ENCODE measurements at regions not wholly inside any gene's neighbourhood (a gene's known extent, or its start where the extent isn't known, plus 50 kb on each side); places are given as distances from the start of the nearest gene placed in this dataset.

DNA sequence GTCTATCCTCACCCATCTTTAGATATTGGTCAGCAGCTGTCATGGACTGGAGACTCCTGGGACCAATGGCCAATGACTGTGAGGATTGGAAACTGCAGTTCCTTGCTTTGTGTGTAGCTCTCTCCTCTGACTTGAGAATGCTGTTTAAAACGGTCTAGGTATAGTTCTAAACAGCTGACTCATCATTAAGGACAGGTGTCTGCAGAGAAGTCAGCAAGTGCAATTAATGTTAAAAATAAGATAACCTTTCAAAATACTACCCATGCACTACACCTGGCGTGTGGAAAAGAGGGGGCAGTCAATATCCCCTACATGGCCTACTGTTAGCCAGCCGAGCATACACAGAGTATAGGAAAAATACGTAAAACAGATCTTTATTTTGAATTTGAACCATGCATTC is 115.4 kb upstream of the TAB2 start:
- TF ChIP-seq EP300 (IDR thresholded peaks at IDR 0.05; ENCODE audit: borderline replicate concordance in 1 of 2, low read depth in 2 of 2, low read length in 2 of 2) (no peak), RAD21 (IDR thresholded peaks at IDR 0.05 in 1 of 2, conservative IDR thresholded peaks at IDR 0.05 in 1 of 2; ENCODE audit: low read depth in 2 of 2, low read length in 2 of 2) (no peak), MAFK (IDR thresholded peaks at IDR 0.05; ENCODE audit: low read depth, low read length) (peak; percentile 84; the same call in 1 of the 2 replicates), EZH2 (IDR thresholded peaks at IDR 0.05; ENCODE audit: low read depth, low read length, severe bottlenecking) (no peak), SRF (IDR thresholded peaks at IDR 0.05; ENCODE audit: low read depth, low read length) (no peak), POLR2A (IDR thresholded peaks at IDR 0.05; ENCODE audit: control extremely low read depth in 1 of 2, low read depth in 2 of 2, low read length in 2 of 2) (no peak), NRF1 (IDR thresholded peaks at IDR 0.05; ENCODE audit: low read depth, low read length) (no peak), POLR2AphosphoS5 (IDR thresholded peaks at IDR 0.05; ENCODE audit: low read depth, low read length) (no peak), NANOG (IDR thresholded peaks at IDR 0.05; ENCODE audit: insufficient read depth, low read depth, low read length, poor library complexity, severe bottlenecking) (no peak), ASH2L (IDR thresholded peaks at IDR 0.05; ENCODE audit: low read length) (no peak)
- TF ChIP-seq, protein P1, sequence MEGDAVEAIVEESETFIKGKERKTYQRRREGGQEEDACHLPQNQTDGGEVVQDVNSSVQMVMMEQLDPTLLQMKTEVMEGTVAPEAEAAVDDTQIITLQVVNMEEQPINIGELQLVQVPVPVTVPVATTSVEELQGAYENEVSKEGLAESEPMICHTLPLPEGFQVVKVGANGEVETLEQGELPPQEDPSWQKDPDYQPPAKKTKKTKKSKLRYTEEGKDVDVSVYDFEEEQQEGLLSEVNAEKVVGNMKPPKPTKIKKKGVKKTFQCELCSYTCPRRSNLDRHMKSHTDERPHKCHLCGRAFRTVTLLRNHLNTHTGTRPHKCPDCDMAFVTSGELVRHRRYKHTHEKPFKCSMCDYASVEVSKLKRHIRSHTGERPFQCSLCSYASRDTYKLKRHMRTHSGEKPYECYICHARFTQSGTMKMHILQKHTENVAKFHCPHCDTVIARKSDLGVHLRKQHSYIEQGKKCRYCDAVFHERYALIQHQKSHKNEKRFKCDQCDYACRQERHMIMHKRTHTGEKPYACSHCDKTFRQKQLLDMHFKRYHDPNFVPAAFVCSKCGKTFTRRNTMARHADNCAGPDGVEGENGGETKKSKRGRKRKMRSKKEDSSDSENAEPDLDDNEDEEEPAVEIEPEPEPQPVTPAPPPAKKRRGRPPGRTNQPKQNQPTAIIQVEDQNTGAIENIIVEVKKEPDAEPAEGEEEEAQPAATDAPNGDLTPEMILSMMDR (IDR thresholded peaks at IDR 0.05; ENCODE audit: control extremely low read depth in 1 of 3, insufficient read depth in 1 of 3, low read depth in 1 of 3, low read length in 3 of 3): no peak
- TF ChIP-seq, protein P2, sequence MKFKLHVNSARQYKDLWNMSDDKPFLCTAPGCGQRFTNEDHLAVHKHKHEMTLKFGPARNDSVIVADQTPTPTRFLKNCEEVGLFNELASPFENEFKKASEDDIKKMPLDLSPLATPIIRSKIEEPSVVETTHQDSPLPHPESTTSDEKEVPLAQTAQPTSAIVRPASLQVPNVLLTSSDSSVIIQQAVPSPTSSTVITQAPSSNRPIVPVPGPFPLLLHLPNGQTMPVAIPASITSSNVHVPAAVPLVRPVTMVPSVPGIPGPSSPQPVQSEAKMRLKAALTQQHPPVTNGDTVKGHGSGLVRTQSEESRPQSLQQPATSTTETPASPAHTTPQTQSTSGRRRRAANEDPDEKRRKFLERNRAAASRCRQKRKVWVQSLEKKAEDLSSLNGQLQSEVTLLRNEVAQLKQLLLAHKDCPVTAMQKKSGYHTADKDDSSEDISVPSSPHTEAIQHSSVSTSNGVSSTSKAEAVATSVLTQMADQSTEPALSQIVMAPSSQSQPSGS (IDR thresholded peaks at IDR 0.05; ENCODE audit: low read length): no peak
- TF ChIP-seq, protein P3, sequence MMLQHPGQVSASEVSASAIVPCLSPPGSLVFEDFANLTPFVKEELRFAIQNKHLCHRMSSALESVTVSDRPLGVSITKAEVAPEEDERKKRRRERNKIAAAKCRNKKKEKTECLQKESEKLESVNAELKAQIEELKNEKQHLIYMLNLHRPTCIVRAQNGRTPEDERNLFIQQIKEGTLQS (IDR thresholded peaks at IDR 0.05; ENCODE audit: insufficient read depth, low read depth, low read length): no peak

Data from H1 (cell line).